ENCODE measurements at regions not wholly inside any gene's neighbourhood (a gene's known extent, or its start where the extent isn't known, plus 50 kb on each side); places are given as distances from the start of the nearest gene placed in this dataset.

GRCh38 chr20:52542131-52542530 is 350.6 kb upstream of the ZFP64 start:
- CTCF ChIA-PET = no interaction called here
- Histone ChIP-seq H2AFZ (ENCODE audit: low read length) (no peak overlapping the region), H3K4me2 (ENCODE audit: low read length) (no peak overlapping the region), H3K27me3 (ENCODE audit: low read length) (no peaks in the 10 kb centered on the region), H3K36me3 (ENCODE audit: low read depth, low read length) (no peaks in the 10 kb centered on the region), H3F3A (ENCODE audit: low read length, unreplicated experiment) (no peaks in the 10 kb centered on the region), H3K4me3 (ENCODE audit: low read length) (no peak overlapping the region), H3K79me2 (ENCODE audit: low read length) (no peaks in the 10 kb centered on the region), H3K9me2 (replicated peaks; ENCODE audit: low read length) (no peaks in the 10 kb centered on the region), H3K9me3 (ENCODE audit: low read length) (0 out of 2 replicates have a peak, but pooled peaks cover 6% of the 10 kb centered on the region), H3K9ac (ENCODE audit: low read length) (no peak overlapping the region), H4K20me1 (ENCODE audit: low read length) (no peaks in the 10 kb centered on the region), H3K27ac (ENCODE audit: low read length) (no peak overlapping the region), H3K4me1 (ENCODE audit: insufficient read depth, low read length) (no peaks in the 10 kb centered on the region)
- DNase-seq (no peak), ATAC-seq (no peak)
- no TSS peak for BruUV-seq (replicated peaks)
- TF ChIP-seq CTCF (conservative IDR thresholded peaks at IDR 0.05; ENCODE audit: low read depth, low read length) (no peak), EZH2phosphoT487 (IDR thresholded peaks at IDR 0.05; ENCODE audit: borderline replicate concordance, low read length) (no peak), EZH2 (IDR thresholded peaks at IDR 0.05; ENCODE audit: low read length, unreplicated experiment) (no peak)
- intact Hi-C loops (cut with micrococcal nuclease) = no loop called here
- POLR2A ChIA-PET (ENCODE audit: unreplicated experiment) = no interaction called here

GRCh38 chr20:52540509-52540908 is 348.9 kb upstream of the ZFP64 start:
- CTCF ChIA-PET = no interaction called here
- H3K4me2 ChIP-seq (ENCODE audit: low read length) = no peak overlapping the region
- no peaks in the 10 kb centered on the region for H3K27me3 ChIP-seq (ENCODE audit: low read length)
- no peaks in the 10 kb centered on the region for H3K79me2 ChIP-seq (ENCODE audit: low read length)
- BruUV-seq (replicated peaks) = no TSS peak
- intact Hi-C loops (cut with micrococcal nuclease) = no loop called here
- H3K4me1 ChIP-seq (ENCODE audit: insufficient read depth, low read length) = no peaks in the 10 kb centered on the region
- H2AFZ ChIP-seq (ENCODE audit: low read length) = no peak overlapping the region
- H4K20me1 ChIP-seq (ENCODE audit: low read length) = no peaks in the 10 kb centered on the region
- H3K9me3 ChIP-seq (ENCODE audit: low read length) = 0 out of 2 replicates have a peak, but pooled peaks cover 9% of the 10 kb centered on the region
- DNase-seq = no peak
- POLR2A ChIA-PET (ENCODE audit: unreplicated experiment) = no interaction called here
- no peaks in the 10 kb centered on the region for H3F3A ChIP-seq (ENCODE audit: low read length, unreplicated experiment)
- no peak for TF ChIP-seq EZH2 (IDR thresholded peaks at IDR 0.05; ENCODE audit: low read length, unreplicated experiment)
- no peak for TF ChIP-seq EZH2phosphoT487 (IDR thresholded peaks at IDR 0.05; ENCODE audit: borderline replicate concordance, low read length)
- TF ChIP-seq CTCF (conservative IDR thresholded peaks at IDR 0.05; ENCODE audit: low read depth, low read length) = no peak
- H3K4me3 ChIP-seq (ENCODE audit: low read length) = no peak overlapping the region
- H3K36me3 ChIP-seq (ENCODE audit: low read depth, low read length) = no peaks in the 10 kb centered on the region
- no peaks in the 10 kb centered on the region for H3K9me2 ChIP-seq (replicated peaks; ENCODE audit: low read length)
- no peak overlapping the region for H3K9ac ChIP-seq (ENCODE audit: low read length)
- no peak overlapping the region for H3K27ac ChIP-seq (ENCODE audit: low read length)
- no peak for ATAC-seq

- Histone ChIP-seq H3K9me2 (replicated peaks; ENCODE audit: low read length) (no peaks in the 10 kb centered on the region), H3K27ac (ENCODE audit: low read length) (no peak overlapping the region), H3K4me3 (ENCODE audit: low read length) (no peak overlapping the region), H3K36me3 (ENCODE audit: low read depth, low read length) (no peaks in the 10 kb centered on the region), H2AFZ (ENCODE audit: low read length) (no peak overlapping the region), H4K20me1 (ENCODE audit: low read length) (no peaks in the 10 kb centered on the region), H3K79me2 (ENCODE audit: low read length) (no peaks in the 10 kb centered on the region), H3K9me3 (ENCODE audit: low read length) (0 out of 2 replicates have a peak, but pooled peaks cover 9% of the 10 kb centered on the region), H3K9ac (ENCODE audit: low read length) (no peak overlapping the region), H3K4me2 (ENCODE audit: low read length) (no peak overlapping the region), H3K4me1 (ENCODE audit: insufficient read depth, low read length) (no peaks in the 10 kb centered on the region), H3F3A (ENCODE audit: low read length, unreplicated experiment) (no peaks in the 10 kb centered on the region), H3K27me3 (ENCODE audit: low read length) (no peaks in the 10 kb centered on the region)
- no peak for ATAC-seq
- CTCF ChIA-PET = no interaction called here
- DNase-seq = peak; percentile 23
- TF ChIP-seq CTCF (conservative IDR thresholded peaks at IDR 0.05; ENCODE audit: low read depth, low read length) = peak; percentile 37; the same call in 1 of the 2 replicates
- no peak for TF ChIP-seq EZH2 (IDR thresholded peaks at IDR 0.05; ENCODE audit: low read length, unreplicated experiment)
- intact Hi-C loops (cut with micrococcal nuclease) = no loop called here
- no TSS peak for BruUV-seq (replicated peaks)
- POLR2A ChIA-PET (ENCODE audit: unreplicated experiment) = no interaction called here
These were observed 348.3 kb upstream of the ZFP64 start for GRCh38 chr20:52539891-52540290.
